Upper lobe of left lung (tissue), 4 donors: ENCODE measurements at regions not wholly inside any gene's neighbourhood (a gene's known extent, or its start where the extent isn't known, plus 50 kb on each side); places are given as distances from the start of the nearest gene placed in this dataset.

Source experiments
- POLR2A ChIP-seq, 4 donors: fragments of 450-650 bp; IDR thresholded peaks; one replicate each; pipeline ENCODE4 v1.5.1; 2016 to 2017; ENCODE audit warnings: antibody characterized with exemption in 4 of 4, mild to moderate bottlenecking in 2 of 4
- POLR2AphosphoS5 ChIP-seq, 2 donors: sonication (generic); formaldehyde crosslinking; IDR thresholded peaks; one replicate each; pipeline ENCODE4 v1.5.1; 2017; ENCODE audit warnings: antibody characterized with exemption in 2 of 2
- TF ChIP-seq, protein P1 (sequence below), 6 experiments: fragments of 450-650 bp in 4 of 6; fragments of 200-600 bp in 2 of 6; sonication (generic) in 2 of 6; IDR thresholded peaks; one replicate each; pipeline ENCODE4 v1.5.1; 2016 to 2019; ENCODE audit warnings: antibody characterized with exemption in 6 of 6

DNA sequence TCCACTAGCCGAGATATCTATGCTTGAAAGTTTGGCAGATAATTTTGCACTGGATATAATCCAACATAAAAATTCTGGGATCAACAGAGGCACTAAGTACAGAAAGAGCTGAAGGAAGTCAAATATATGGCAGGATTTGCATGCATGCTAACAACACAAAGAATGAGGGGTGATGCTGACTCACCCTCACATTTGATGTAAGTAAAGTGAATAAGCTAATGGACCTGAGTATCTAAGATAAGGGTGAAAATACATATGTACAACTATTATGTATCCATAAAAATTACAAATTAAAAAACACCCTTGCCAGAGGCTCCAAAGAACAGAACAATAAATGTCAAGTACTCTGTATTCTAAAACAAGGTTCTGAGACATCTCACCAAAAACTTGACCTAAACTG lies 63.8 kb upstream of the PRDX4 start:
- TF ChIP-seq POLR2A (IDR thresholded peaks at IDR 0.05) (no peak), POLR2AphosphoS5 (IDR thresholded peaks at IDR 0.05) (no peak)
- TF ChIP-seq, protein P1, sequence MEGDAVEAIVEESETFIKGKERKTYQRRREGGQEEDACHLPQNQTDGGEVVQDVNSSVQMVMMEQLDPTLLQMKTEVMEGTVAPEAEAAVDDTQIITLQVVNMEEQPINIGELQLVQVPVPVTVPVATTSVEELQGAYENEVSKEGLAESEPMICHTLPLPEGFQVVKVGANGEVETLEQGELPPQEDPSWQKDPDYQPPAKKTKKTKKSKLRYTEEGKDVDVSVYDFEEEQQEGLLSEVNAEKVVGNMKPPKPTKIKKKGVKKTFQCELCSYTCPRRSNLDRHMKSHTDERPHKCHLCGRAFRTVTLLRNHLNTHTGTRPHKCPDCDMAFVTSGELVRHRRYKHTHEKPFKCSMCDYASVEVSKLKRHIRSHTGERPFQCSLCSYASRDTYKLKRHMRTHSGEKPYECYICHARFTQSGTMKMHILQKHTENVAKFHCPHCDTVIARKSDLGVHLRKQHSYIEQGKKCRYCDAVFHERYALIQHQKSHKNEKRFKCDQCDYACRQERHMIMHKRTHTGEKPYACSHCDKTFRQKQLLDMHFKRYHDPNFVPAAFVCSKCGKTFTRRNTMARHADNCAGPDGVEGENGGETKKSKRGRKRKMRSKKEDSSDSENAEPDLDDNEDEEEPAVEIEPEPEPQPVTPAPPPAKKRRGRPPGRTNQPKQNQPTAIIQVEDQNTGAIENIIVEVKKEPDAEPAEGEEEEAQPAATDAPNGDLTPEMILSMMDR (IDR thresholded peaks at IDR 0.05) = no peak
